Uterus (tissue), 3 donors: ENCODE measurements at regions not wholly inside any gene's neighbourhood (a gene's known extent, or its start where the extent isn't known, plus 50 kb on each side); places are given as distances from the start of the nearest gene placed in this dataset.
"Not testable (repeated sequence)": the region's sequence is repeated elsewhere in the genome, so short reads cannot be mapped to it uniquely, and the experiment has no call there.

Experiments
- DNase-seq, 2 donors: peaks; one replicate each; pipeline ENCODE4 v3.0.0-alpha.2; 2019 to 2020
- H3K27ac ChIP-seq, 2 donors: fragments of 200-600 bp; sonication (generic); 1 replicate in 1 of 2; 2 replicates in 1 of 2; pipeline ENCODE4 v1.5.1; 2016 to 2018
- H3K27me3 ChIP-seq, 2 donors: fragments of 200-600 bp; sonication (generic); one replicate each; pipeline ENCODE4 v1.5.1; 2018 to 2019; ENCODE audit warnings: control low read depth in 1 of 2
- H3K36me3 ChIP-seq, 2 donors: fragments of 200-600 bp; sonication (generic); one replicate each; pipeline ENCODE4 v1.5.1; 2019; ENCODE audit warnings: control low read depth in 1 of 2
- H3K4me1 ChIP-seq, 2 donors: fragments of 200-600 bp; sonication (generic); one replicate each; pipeline ENCODE4 v1.5.1; 2018 to 2019; ENCODE audit warnings: control low read depth in 1 of 2
- H3K4me3 ChIP-seq, 2 donors: fragments of 200-600 bp; sonication (generic); 1 replicate in 1 of 2; 2 replicates in 1 of 2; pipeline ENCODE4 v1.5.1; 2018 to 2019; ENCODE audit warnings: mild to moderate bottlenecking in 1 of 2
- H3K9me3 ChIP-seq, 2 donors: fragments of 200-600 bp; sonication (generic); one replicate each; pipeline ENCODE4 v1.5.1; 2019; ENCODE audit warnings: control low read depth in 1 of 2
- CTCF ChIP-seq, 4 experiments: fragments of 200-600 bp in 2 of 4; fragments of 450-650 bp in 2 of 4; sonication (generic) in 2 of 4; IDR thresholded peaks; one replicate each; pipeline ENCODE4 v1.5.1; 2016 to 2019; ENCODE audit warnings: antibody characterized with exemption in 4 of 4, mild to moderate bottlenecking in 2 of 4, moderate library complexity in 1 of 4
- POLR2A ChIP-seq, 2 donors: fragments of 450-650 bp; IDR thresholded peaks; one replicate each; pipeline ENCODE4 v1.6.1; 2016; ENCODE audit warnings: antibody characterized with exemption in 2 of 2, mild to moderate bottlenecking in 1 of 2, moderate library complexity in 1 of 2
- intact Hi-C: fragments of 100-400 bp; cut with DNase I; formaldehyde crosslinking; loops from one replicate; pipeline ENCODE4 v1.15.1; 2023; ENCODE audit warnings: low total_unique reads
- donor health status: DM: yes; HTN: yes; CAD: no.

- Histone ChIP-seq H3K4me3 (no peak overlapping the region), H3K27ac (no peak overlapping the region), H3K9me3 (no peaks in the 10 kb centered on the region), H3K27me3 (no peaks in the 10 kb centered on the region), H3K4me1 (peaks cover 0 to 5% of the 10 kb centered on the region in 2 donors), H3K36me3 (no peaks in the 10 kb centered on the region)
- no peak for DNase-seq
- intact Hi-C loops = no loop called here
- TF ChIP-seq CTCF (IDR thresholded peaks at IDR 0.05) (no peak), POLR2A (IDR thresholded peaks at IDR 0.05) (no peak)
Measured at GRCh38 chr3:146368882-146369523, 100.4 kb downstream of the PLSCR2 start.

GRCh38 chr3:146359841-146360240, 108.9 kb upstream of the PLSCR4 start:
- H3K27ac ChIP-seq = no peak overlapping the region
- intact Hi-C loops = no loop called here
- H3K9me3 ChIP-seq = no peaks in the 10 kb centered on the region
- H3K4me1 ChIP-seq = no peaks in the 10 kb centered on the region
- H3K36me3 ChIP-seq = no peaks in the 10 kb centered on the region
- no peak for DNase-seq
- TF ChIP-seq CTCF (IDR thresholded peaks at IDR 0.05) = no peak
- TF ChIP-seq POLR2A (IDR thresholded peaks at IDR 0.05) = no peak
- no peak overlapping the region for H3K4me3 ChIP-seq
- no peaks in the 10 kb centered on the region for H3K27me3 ChIP-seq

- H3K4me3 ChIP-seq, H3K9me3 ChIP-seq, H3K4me1 ChIP-seq, H3K36me3 ChIP-seq, H3K27me3 ChIP-seq, DNase-seq, H3K27ac ChIP-seq, intact Hi-C loops: not testable (repeated sequence)
Measured at GRCh38 chr3:146354421-146354820, 103.5 kb upstream of the PLSCR4 start.

GRCh38 chr3:146350852-146351251, 99.9 kb upstream of the PLSCR4 start:
- Histone ChIP-seq H3K9me3 (no peaks in the 10 kb centered on the region), H3K4me1 (no peaks in the 10 kb centered on the region), H3K4me3 (no peak overlapping the region), H3K27me3 (no peaks in the 10 kb centered on the region), H3K27ac (no peak overlapping the region), H3K36me3 (no peaks in the 10 kb centered on the region)
- no peak for DNase-seq
- TF ChIP-seq POLR2A (IDR thresholded peaks at IDR 0.05) (no peak), CTCF (IDR thresholded peaks at IDR 0.05) (no peak)
- intact Hi-C loops = no loop called here

- Histone ChIP-seq H3K4me3 (no peak overlapping the region), H3K36me3 (no peaks in the 10 kb centered on the region), H3K4me1 (peaks cover 0 to 9% of the 10 kb centered on the region in 2 donors), H3K9me3 (no peaks in the 10 kb centered on the region), H3K27me3 (no peaks in the 10 kb centered on the region), H3K27ac (no peak overlapping the region)
- TF ChIP-seq POLR2A (IDR thresholded peaks at IDR 0.05) = no peak
- TF ChIP-seq CTCF (IDR thresholded peaks at IDR 0.05) = no peak
- intact Hi-C loops = no loop called here
- no peak for DNase-seq
Measured at GRCh38 chr3:146345900-146346299, 95.0 kb upstream of the PLSCR4 start.

GRCh38 chr3:146343551-146343950, 92.6 kb upstream of the PLSCR4 start:
- Histone ChIP-seq H3K27ac (no peak overlapping the region), H3K36me3 (no peaks in the 10 kb centered on the region)
- intact Hi-C loops = no loop called here

More at GRCh38 chr3:146343551-146343950, 92.6 kb upstream of the PLSCR4 start:
- H3K9me3 ChIP-seq = no peaks in the 10 kb centered on the region
- no peak for DNase-seq
- TF ChIP-seq CTCF (IDR thresholded peaks at IDR 0.05) = no peak
- TF ChIP-seq POLR2A (IDR thresholded peaks at IDR 0.05) = no peak
- no peaks in the 10 kb centered on the region for H3K27me3 ChIP-seq
- H3K4me1 ChIP-seq = peaks cover 0 to 9% of the 10 kb centered on the region in 2 donors
- H3K4me3 ChIP-seq = no peak overlapping the region
